ENCODE measurements at regions not wholly inside any gene's neighbourhood (a gene's known extent, or its start where the extent isn't known, plus 50 kb on each side); places are given as distances from the start of the nearest gene placed in this dataset.

GRCh38 chr3:6743067-6743720 lies 117.7 kb upstream of the GRM7 start:
- TF ChIP-seq CTCF (IDR thresholded peaks at IDR 0.05) (no peak), POLR2A (IDR thresholded peaks at IDR 0.05) (no peak)
